Ishikawa (cell line): ENCODE measurements at regions not wholly inside any gene's neighbourhood (a gene's known extent, or its start where the extent isn't known, plus 50 kb on each side); places are given as distances from the start of the nearest gene placed in this dataset.

Source experiments
- CEBPB ChIP-seq: IDR thresholded peaks from 2 replicates; pipeline ENCODE4 v1.6.1; 2012
- MAX ChIP-seq: IDR thresholded peaks from 2 replicates; pipeline ENCODE4 v1.6.1; 2012
- TAF1 ChIP-seq: IDR thresholded peaks from 2 replicates; pipeline ENCODE4 v1.6.1; 2012; ENCODE audit warnings: low read depth, mild to moderate bottlenecking
- TCF12 ChIP-seq: IDR thresholded peaks from 2 replicates; pipeline ENCODE4 v1.6.1; 2012; ENCODE audit warnings: low read depth

GRCh38 chr18:51656249-51656648, 458.8 kb upstream of the MEX3C start:
- no peak for TF ChIP-seq TAF1
- no peak for TF ChIP-seq CEBPB
- no peak for TF ChIP-seq MAX
- TF ChIP-seq TCF12: no peak
